ENCODE measurements at regions not wholly inside any gene's neighbourhood (a gene's known extent, or its start where the extent isn't known, plus 50 kb on each side); places are given as distances from the start of the nearest gene placed in this dataset.

GRCh38 chr2:181240844-181241243 lies 216.3 kb upstream of the ITGA4 start:
- H3K4me3 ChIP-seq (ENCODE audit: low read length) = no peak overlapping the region
- no peak for DNase-seq (ENCODE audit: low read depth, low spot score)
- no peaks in the 10 kb centered on the region for H3K36me3 ChIP-seq (ENCODE audit: control insufficient read depth, insufficient read depth, low read length)
- H3K4me1 ChIP-seq (ENCODE audit: control insufficient read depth, insufficient read depth, low read length) = no peaks in the 10 kb centered on the region
- H3K27ac ChIP-seq (ENCODE audit: low read length) = no peak overlapping the region
- WGBS (ENCODE audit: insufficient coverage, insufficient read length) = no CpG with 5 or more reads among the region's 1 CpG
- H3K9me3 ChIP-seq (ENCODE audit: control insufficient read depth, insufficient read depth, low read length) = no peaks in the 10 kb centered on the region
- H3K27me3 ChIP-seq (ENCODE audit: control insufficient read depth, insufficient read depth, low read length) = no peaks in the 10 kb centered on the region

DNA sequence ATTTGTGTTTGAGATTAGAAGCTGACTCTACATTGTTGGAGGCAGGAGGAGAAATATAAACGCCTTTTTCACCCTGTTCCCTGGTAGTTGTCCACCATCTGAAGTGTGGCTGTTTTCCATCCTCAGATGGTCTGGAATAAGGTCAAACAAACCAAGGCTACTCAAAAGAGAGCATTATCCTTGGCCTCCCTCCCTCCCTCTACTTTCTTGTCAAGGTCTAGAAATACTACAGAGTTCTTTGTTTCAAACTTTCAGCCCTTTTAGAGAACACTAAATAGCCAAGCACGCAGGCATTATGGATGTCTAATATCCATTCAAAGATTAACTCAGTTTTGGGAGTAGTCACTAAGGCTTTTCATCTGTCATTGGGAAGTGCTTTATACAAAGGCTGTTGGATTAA lies 215.8 kb upstream of the ITGA4 start:
- no peaks in the 10 kb centered on the region for H3K27me3 ChIP-seq (ENCODE audit: control insufficient read depth, insufficient read depth, low read length)
- WGBS (ENCODE audit: insufficient coverage, insufficient read length) = no CpG with 5 or more reads among the region's 2 CpGs
- H3K27ac ChIP-seq (ENCODE audit: low read length) = no peak overlapping the region
- DNase-seq (ENCODE audit: low read depth, low spot score) = no peak
- no peak overlapping the region for H3K4me3 ChIP-seq (ENCODE audit: low read length)
- H3K9me3 ChIP-seq (ENCODE audit: control insufficient read depth, insufficient read depth, low read length) = no peaks in the 10 kb centered on the region
- H3K4me1 ChIP-seq (ENCODE audit: control insufficient read depth, insufficient read depth, low read length) = no peaks in the 10 kb centered on the region
- H3K36me3 ChIP-seq (ENCODE audit: control insufficient read depth, insufficient read depth, low read length) = no peaks in the 10 kb centered on the region

DNA sequence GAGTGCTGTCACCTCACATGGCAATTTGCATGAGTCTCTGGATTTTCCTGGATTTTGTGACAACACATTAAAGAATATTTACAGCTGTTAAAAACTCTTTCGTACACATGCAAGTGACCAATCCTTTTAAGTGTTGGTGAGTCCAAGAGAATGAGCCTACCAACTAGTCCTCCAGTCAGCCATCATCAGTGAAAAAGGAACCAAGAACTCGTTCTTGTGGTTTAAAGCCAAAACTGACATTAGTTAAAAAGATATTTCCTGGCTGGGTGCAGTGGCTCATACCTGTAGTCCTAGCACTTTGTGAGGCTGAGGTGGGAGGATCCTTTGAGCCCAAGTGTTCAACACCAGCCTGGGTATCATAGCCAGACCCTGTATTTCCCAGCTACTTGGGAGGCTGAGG lies 215.4 kb upstream of the ITGA4 start:
- no peak for DNase-seq (ENCODE audit: low read depth, low spot score)
- H3K27me3 ChIP-seq (ENCODE audit: control insufficient read depth, insufficient read depth, low read length) = no peaks in the 10 kb centered on the region
- no peaks in the 10 kb centered on the region for H3K36me3 ChIP-seq (ENCODE audit: control insufficient read depth, insufficient read depth, low read length)
- H3K4me1 ChIP-seq (ENCODE audit: control insufficient read depth, insufficient read depth, low read length) = no peaks in the 10 kb centered on the region
- H3K9me3 ChIP-seq (ENCODE audit: control insufficient read depth, insufficient read depth, low read length) = no peaks in the 10 kb centered on the region
- WGBS (ENCODE audit: insufficient coverage, insufficient read length) = no CpG with 5 or more reads among the region's 2 CpGs
- no peak overlapping the region for H3K27ac ChIP-seq (ENCODE audit: low read length)
- no peak overlapping the region for H3K4me3 ChIP-seq (ENCODE audit: low read length)

DNA sequence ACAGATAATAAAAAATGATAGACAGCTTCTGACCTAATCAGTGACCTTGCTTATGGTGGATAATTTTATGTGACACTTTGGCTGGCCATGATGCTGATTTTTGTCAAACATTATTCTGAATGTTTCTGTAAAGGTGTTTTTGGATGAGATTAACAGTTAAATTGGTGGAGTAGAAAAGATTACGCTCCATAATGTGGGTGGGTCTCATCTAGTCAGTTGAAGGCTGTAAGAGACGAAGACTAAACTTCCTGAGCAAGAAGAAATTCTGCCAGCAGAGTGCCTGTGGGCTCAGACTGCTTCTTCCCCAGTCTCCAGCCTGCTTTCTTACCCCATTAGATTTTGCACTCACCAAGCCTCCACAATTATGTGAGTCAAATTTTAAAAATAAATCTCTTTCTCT lies 214.9 kb upstream of the ITGA4 start:
- H3K4me3 ChIP-seq (ENCODE audit: low read length) = no peak overlapping the region
- H3K4me1 ChIP-seq (ENCODE audit: control insufficient read depth, insufficient read depth, low read length) = no peaks in the 10 kb centered on the region
- no peaks in the 10 kb centered on the region for H3K27me3 ChIP-seq (ENCODE audit: control insufficient read depth, insufficient read depth, low read length)
- no peaks in the 10 kb centered on the region for H3K36me3 ChIP-seq (ENCODE audit: control insufficient read depth, insufficient read depth, low read length)
- DNase-seq (ENCODE audit: low read depth, low spot score) = no peak
- no peaks in the 10 kb centered on the region for H3K9me3 ChIP-seq (ENCODE audit: control insufficient read depth, insufficient read depth, low read length)
- H3K27ac ChIP-seq (ENCODE audit: low read length) = no peak overlapping the region
- WGBS (ENCODE audit: insufficient coverage, insufficient read length) = no CpG with 5 or more reads among the region's 2 CpGs

GRCh38 chr2:181243319-181243718 lies 213.9 kb upstream of the ITGA4 start:
- Histone ChIP-seq H3K4me3 (ENCODE audit: low read length) (no peak overlapping the region), H3K4me1 (ENCODE audit: control insufficient read depth, insufficient read depth, low read length) (no peaks in the 10 kb centered on the region), H3K36me3 (ENCODE audit: control insufficient read depth, insufficient read depth, low read length) (no peaks in the 10 kb centered on the region), H3K27me3 (ENCODE audit: control insufficient read depth, insufficient read depth, low read length) (no peaks in the 10 kb centered on the region), H3K9me3 (ENCODE audit: control insufficient read depth, insufficient read depth, low read length) (no peaks in the 10 kb centered on the region), H3K27ac (ENCODE audit: low read length) (no peak overlapping the region)
- no peak for DNase-seq (ENCODE audit: low read depth, low spot score)

GRCh38 chr2:181250691-181251090 lies 206.5 kb upstream of the ITGA4 start:
- Histone ChIP-seq H3K9me3 (ENCODE audit: control insufficient read depth, insufficient read depth, low read length) (no peaks in the 10 kb centered on the region), H3K4me3 (ENCODE audit: low read length) (no peak overlapping the region), H3K36me3 (ENCODE audit: control insufficient read depth, insufficient read depth, low read length) (no peaks in the 10 kb centered on the region), H3K27me3 (ENCODE audit: control insufficient read depth, insufficient read depth, low read length) (no peaks in the 10 kb centered on the region), H3K27ac (ENCODE audit: low read length) (no peak overlapping the region), H3K4me1 (ENCODE audit: control insufficient read depth, insufficient read depth, low read length) (no peaks in the 10 kb centered on the region)
- no CpG with 5 or more reads among the region's 1 CpG for WGBS (ENCODE audit: insufficient coverage, insufficient read length)
- no peak for DNase-seq (ENCODE audit: low read depth, low spot score)

- Histone ChIP-seq H3K9me3 (ENCODE audit: control insufficient read depth, insufficient read depth, low read length) (no peaks in the 10 kb centered on the region), H3K27me3 (ENCODE audit: control insufficient read depth, insufficient read depth, low read length) (no peaks in the 10 kb centered on the region), H3K27ac (ENCODE audit: low read length) (no peak overlapping the region), H3K4me1 (ENCODE audit: control insufficient read depth, insufficient read depth, low read length) (no peaks in the 10 kb centered on the region), H3K4me3 (ENCODE audit: low read length) (no peak overlapping the region), H3K36me3 (ENCODE audit: control insufficient read depth, insufficient read depth, low read length) (no peaks in the 10 kb centered on the region)
- DNase-seq (ENCODE audit: low read depth, low spot score) = no peak
- no CpG with 5 or more reads among the region's 5 CpGs for WGBS (ENCODE audit: insufficient coverage, insufficient read length)
These were observed 204.7 kb upstream of the ITGA4 start for GRCh38 chr2:181252262-181253148.

DNA sequence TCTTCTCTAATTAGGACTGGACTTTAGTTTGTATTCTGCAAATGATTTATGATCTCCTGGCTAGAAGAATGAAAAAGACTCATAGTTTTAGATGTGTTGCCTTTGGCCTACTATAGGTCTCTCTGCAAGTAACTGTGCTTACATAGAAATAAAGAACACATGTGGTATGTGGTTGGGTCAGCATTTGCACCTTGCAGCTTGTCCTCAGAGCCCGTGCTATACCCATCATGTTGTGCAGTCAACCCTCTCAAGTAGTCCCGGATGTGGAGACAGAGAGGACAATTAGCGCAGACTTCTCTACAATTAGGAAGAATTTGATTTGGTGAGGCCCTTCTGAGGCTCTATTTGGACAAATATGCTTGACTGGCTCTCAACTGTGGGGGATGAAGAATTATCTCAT lies 203.7 kb upstream of the ITGA4 start:
- Histone ChIP-seq H3K4me3 (ENCODE audit: low read length) (no peak overlapping the region), H3K27ac (ENCODE audit: low read length) (no peak overlapping the region), H3K36me3 (ENCODE audit: control insufficient read depth, insufficient read depth, low read length) (no peaks in the 10 kb centered on the region), H3K27me3 (ENCODE audit: control insufficient read depth, insufficient read depth, low read length) (no peaks in the 10 kb centered on the region), H3K9me3 (ENCODE audit: control insufficient read depth, insufficient read depth, low read length) (no peaks in the 10 kb centered on the region), H3K4me1 (ENCODE audit: control insufficient read depth, insufficient read depth, low read length) (no peaks in the 10 kb centered on the region)
- no CpG with 5 or more reads among the region's 3 CpGs for WGBS (ENCODE audit: insufficient coverage, insufficient read length)
- no peak for DNase-seq (ENCODE audit: low read depth, low spot score)

- Histone ChIP-seq H3K27me3 (ENCODE audit: control insufficient read depth, insufficient read depth, low read length) (no peaks in the 10 kb centered on the region), H3K36me3 (ENCODE audit: control insufficient read depth, insufficient read depth, low read length) (no peaks in the 10 kb centered on the region), H3K9me3 (ENCODE audit: control insufficient read depth, insufficient read depth, low read length) (no peaks in the 10 kb centered on the region), H3K4me3 (ENCODE audit: low read length) (no peak overlapping the region), H3K4me1 (ENCODE audit: control insufficient read depth, insufficient read depth, low read length) (no peaks in the 10 kb centered on the region), H3K27ac (ENCODE audit: low read length) (no peak overlapping the region)
- no peak for DNase-seq (ENCODE audit: low read depth, low spot score)
- WGBS (ENCODE audit: insufficient coverage, insufficient read length) = no CpG with 5 or more reads among the region's 1 CpG
These were observed 201.5 kb upstream of the ITGA4 start for GRCh38 chr2:181255651-181256050.

DNA sequence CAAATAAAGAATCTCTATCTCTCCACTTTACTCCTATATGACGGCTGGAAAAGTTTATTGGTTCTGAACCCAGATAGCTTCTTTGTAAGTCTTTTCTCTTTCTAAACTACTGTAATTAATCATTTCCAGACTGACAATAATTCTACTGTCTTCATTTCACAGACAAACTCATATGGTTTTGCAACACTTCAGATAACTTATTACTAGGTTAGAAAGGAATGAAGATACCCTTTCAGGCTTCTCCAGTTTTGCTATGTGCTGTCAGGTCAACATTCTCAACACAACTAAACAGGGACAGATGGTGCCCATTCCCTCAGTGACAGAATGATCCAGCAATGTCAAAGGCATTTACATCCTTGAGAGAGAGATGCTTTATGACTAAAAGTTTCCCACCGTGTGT lies 198.5 kb upstream of the ITGA4 start:
- H3K36me3 ChIP-seq (ENCODE audit: control insufficient read depth, insufficient read depth, low read length) = no peaks in the 10 kb centered on the region
- H3K27me3 ChIP-seq (ENCODE audit: control insufficient read depth, insufficient read depth, low read length) = no peaks in the 10 kb centered on the region
- WGBS (ENCODE audit: insufficient coverage, insufficient read length) = no CpG with 5 or more reads among the region's 2 CpGs
- H3K4me3 ChIP-seq (ENCODE audit: low read length) = no peak overlapping the region
- DNase-seq (ENCODE audit: low read depth, low spot score) = no peak
- no peaks in the 10 kb centered on the region for H3K4me1 ChIP-seq (ENCODE audit: control insufficient read depth, insufficient read depth, low read length)
- H3K9me3 ChIP-seq (ENCODE audit: control insufficient read depth, insufficient read depth, low read length) = no peaks in the 10 kb centered on the region
- H3K27ac ChIP-seq (ENCODE audit: low read length) = no peak overlapping the region

GRCh38 chr2:181262782-181263181 lies 194.4 kb upstream of the ITGA4 start:
- no peak overlapping the region for H3K4me3 ChIP-seq (ENCODE audit: low read length)
- H3K4me1 ChIP-seq (ENCODE audit: control insufficient read depth, insufficient read depth, low read length) = no peaks in the 10 kb centered on the region
- H3K27ac ChIP-seq (ENCODE audit: low read length) = no peak overlapping the region
- no peaks in the 10 kb centered on the region for H3K9me3 ChIP-seq (ENCODE audit: control insufficient read depth, insufficient read depth, low read length)
- H3K27me3 ChIP-seq (ENCODE audit: control insufficient read depth, insufficient read depth, low read length) = no peaks in the 10 kb centered on the region
- DNase-seq (ENCODE audit: low read depth, low spot score) = no peak
- no peaks in the 10 kb centered on the region for H3K36me3 ChIP-seq (ENCODE audit: control insufficient read depth, insufficient read depth, low read length)

All from iPS DF 6.9 (cell line).